RKO (cell line): ENCODE measurements at regions not wholly inside any gene's neighbourhood (a gene's known extent, or its start where the extent isn't known, plus 50 kb on each side); places are given as distances from the start of the nearest gene placed in this dataset.

Source experiments
- DNase-seq: peaks from one replicate; pipeline ENCODE4 v3.0.0-alpha.2; 2016; ENCODE audit warnings: low spot score

DNA sequence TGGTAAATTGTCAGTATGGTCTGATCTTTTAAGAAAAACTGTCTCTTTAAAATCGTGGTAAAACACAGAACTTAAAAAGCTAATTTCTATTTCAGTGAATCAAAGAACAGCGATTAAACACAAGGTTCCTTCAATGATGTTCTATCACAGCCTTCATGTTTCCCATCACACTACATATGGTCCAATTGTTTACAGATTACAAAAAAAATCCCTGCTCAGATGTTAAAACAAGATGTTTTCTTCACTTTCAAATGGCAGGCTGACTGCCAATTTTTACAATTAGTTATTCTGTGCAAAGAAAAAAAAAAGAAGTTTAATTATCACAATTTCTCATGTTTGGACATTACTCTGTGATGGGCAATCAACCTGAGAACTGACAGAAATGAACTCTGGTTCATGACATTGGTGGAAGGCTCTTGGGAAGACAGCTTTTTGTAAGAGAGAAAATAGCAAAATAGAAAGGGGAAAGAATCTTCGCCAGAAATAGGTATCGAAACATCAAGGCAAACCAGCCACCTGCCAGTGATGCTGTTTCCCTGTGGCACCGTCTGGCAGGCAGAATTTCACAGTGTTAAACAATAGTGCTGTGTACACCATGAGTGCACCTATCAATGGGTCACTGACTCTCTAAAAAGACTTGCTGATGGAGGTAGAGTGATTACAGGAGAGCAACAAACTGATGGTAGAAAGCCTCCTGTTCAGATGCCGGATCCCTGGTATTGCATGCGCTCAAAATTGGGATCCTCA is 1020.0 kb upstream of the ARRDC3 start:
- no peak for DNase-seq

DNA sequence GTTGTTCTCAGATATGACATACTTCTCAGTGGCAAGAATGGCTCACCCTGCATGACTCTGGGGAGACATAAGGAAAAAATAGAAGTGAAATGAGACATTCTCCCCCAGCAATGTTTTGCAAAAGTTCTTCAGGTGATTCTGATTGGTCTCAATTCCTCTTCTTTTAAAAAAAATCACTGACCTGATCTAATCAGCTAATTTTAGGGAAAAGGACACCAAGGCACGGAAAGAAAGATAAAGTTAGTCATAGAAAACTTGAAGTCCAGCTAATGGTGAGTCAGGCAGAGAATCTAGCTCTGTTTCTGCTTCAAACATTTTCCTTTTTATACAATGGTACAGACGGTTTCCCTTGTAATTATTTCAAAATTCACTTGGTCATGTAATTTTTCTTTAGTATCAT is 1018.9 kb upstream of the ARRDC3 start:
- DNase-seq = peak; percentile 27

DNA sequence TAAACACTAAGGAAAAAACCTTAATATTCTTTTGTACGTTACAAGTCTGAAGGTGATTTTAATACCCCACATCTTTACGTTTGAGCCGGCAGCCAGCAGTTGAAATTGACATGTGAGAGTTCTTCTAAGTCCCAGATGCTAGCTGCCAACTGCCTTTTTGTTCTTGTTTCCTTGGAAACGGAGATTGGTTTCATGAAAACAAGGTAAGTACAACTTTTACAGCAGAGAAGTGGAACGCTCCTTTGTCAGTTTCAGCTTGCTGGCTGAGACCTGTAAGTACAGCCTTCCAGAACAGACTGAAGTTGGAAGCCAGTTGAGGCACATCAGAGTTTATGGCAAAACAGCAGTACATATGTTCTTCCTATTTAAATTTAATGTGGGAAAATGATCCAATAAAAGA is 1018.4 kb upstream of the ARRDC3 start:
- DNase-seq = no peak

DNA sequence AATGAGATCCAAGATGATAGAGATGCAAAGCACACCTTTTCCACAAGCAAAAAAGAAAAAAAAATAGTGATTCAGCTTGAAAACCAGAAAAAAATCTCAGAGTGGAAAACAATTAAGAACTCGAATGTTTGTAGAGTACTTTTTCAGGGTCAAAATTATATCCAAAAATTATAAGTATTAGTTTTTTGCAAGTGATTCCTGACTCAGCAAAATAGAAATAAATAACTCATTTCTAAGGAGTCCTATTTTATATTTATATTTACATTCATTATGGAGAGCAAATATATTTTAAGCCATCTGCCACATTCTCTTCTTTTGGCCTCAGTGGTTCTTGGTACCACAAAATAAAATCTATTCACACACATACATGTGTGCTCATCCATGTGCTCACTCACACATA is 1011.8 kb upstream of the ARRDC3 start:
- no peak for DNase-seq

DNA sequence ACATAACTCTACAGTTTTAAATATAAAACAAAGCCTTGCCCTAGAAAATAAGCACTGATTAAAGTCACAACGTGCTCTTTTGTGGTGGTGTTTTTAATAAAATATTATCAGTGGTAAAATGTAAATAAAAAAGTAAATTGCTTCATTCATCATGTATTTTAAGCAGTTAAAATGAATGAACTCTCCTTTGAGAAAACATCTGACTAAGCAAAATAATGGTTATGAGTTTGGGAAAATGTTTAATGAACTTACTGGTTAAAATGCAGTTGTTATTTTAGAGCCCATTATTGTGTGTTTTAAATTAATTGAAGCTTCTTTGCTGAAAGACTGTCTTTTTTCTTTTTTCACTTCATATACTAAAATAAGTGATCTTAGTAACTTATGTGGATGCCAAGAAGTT is 1007.5 kb upstream of the ARRDC3 start:
- no peak for DNase-seq

DNA sequence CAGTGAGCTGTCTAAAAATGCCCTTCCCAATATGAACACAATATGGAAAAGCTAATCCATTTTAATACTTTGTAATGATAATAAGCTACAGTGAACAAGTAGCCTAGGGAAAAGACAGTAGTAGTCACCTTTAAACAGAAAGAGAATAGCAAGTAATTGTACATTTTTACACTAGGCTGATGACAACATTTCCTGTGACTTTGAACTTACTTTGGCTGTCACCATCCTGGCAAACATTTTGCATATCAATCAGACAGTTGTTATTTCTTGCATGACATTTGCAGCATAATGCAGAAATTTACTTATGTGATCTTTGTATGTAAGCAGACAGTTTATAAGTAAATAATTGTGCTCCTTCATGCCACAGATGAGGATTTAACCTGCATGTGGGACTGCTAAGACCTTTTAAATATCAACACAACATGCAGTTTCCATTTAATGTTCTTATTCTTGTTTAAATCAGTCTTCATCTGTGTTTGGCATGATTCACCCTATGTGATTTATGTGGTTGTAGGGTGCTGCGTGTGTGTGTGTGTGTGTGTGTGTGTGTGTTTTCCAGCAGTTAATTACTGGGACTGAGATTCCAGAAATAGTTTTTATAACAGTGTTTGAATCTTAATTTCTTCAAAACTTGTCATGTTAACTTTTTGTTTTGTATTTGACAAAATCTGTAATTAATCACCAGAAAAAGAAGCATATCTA is 997.1 kb upstream of the ARRDC3 start:
- no peak for DNase-seq

DNA sequence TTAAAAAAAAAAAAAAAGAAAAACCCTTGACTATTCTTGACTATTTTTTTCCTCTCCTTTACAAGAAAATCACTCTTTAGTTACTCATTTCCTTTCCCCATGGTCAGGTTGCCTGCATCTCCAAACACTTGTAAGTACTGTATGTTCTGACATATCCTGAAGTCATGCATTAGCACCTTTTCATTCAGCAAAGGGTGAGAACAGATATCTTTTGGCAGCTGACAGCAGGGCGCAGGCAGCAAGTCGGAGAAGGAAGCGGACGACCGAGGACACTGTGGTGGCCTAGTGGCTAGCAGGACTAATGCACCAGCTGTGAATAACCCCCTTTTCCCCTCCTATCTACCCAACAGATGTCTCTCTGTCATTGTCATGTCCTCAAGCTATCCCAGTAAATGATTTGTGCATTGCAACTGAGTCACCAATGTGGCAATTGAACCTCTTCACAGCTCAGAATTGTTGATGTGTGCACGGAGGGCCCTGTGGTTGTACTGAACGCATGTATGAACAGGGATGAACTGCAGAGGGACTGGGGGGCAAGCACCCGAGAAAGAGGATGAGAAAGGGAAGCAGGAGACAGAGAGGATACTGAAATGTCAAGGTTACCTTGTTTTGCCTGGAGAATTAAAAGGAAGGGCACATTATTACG is 996.0 kb upstream of the ARRDC3 start:
- no peak for DNase-seq

DNA sequence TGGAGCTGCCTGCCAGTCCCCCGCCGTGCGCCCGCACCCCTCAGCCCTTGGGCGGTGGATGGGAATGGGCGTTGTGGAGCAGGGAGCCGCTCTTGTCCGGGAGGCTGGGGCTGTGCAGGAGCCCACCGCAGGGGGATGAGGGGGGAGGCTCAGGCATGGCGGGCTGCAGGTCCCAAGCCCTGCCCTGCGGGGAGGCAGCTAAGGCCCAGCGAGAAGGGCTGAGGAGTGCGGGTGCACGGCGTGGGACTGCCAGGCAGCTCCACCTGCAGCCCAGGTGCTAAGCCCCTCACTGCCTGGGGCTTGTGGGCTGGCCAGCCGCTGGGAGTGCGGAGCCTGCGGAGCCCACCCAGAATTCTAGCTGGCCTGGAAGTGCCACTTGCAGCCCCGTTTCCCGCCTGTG is 991.7 kb upstream of the ARRDC3 start:
- no peak for DNase-seq

DNA sequence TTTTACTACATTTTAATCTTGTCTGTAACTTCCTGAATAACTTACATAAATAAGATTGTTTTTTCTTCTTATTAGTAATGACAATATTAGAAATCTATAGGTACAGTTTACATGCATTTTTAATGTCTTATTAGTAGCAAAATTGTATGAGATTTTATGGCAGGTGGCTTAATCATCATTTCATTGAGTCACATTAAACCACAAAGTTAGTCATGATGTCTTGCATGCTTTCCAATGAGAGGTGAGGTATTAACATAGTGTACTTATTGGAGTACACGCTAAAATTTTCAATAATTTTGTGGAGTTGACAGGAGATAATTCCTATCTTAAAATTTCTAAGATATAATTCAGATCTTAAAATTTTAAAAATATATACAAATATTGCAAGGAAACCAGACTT is 989.6 kb upstream of the ARRDC3 start:
- DNase-seq = peak; percentile 50

DNA sequence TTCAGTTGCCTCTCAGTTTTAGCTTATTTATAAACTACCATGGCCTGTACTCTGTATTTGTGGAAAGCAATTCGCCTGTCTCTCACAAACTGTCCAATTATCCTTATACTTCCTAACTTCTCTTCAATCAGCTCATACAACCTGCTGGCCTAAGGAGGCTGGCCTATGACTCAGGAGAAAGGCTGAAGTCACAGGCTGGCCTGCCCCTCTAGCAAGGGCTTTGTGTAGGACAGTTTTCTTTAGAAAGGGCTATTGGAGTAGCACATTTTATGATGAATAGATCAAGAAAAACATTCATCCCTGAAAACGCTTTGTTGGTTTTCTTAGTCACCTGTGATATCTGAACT is 988.7 kb upstream of the ARRDC3 start:
- DNase-seq = peak; percentile 5

DNA sequence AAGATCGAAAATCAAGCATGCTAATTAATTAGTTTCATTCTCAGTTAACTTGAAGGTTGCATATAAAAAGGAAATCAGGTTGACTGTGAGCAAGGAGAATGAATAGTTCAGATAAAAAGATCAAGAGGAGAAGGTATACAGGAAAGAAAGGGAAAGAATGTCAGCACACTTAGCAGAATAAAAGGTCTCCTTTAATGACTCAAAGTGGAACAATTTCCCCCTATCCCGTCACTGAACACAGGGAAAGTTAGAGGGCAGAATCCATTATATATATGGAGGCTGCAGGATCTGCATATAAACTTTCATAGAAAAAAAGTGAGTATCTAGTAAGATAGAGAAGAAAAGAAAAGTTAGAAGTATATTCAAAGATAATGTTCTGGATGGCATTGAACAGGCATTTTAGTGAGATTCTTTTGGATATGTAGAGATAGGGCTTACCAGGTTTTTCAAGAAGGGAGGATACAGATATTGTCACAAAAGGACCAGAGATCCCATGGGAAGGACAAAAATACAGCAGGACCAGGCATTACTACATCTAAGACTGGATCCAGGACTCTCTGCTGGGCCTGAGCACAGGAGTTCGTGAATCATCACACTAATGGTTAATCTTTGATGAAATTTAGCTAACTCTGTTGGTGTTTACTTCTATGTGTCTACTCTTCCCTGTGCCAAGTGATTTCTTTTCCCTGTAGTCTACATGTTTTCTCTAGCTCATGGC is 988.2 kb upstream of the ARRDC3 start:
- no peak for DNase-seq

DNA sequence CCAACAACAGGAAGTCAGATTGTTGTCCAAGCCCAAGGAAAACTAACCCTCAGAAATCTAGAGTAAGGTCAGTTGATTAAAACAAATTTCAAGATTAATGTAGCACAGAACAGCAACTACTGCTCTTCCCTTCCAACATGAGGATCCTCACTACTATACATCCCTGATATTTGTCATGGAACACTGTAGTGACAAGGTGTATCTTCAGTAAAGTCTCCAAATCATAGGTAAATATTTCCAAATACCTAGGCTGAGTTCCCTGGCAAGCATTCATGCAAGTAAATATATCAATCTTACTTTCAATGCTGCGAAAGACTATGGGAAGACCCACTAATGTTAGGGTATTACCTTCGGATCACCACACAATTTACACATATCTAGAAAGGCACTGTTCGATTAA is 986.9 kb upstream of the ARRDC3 start:
- no peak for DNase-seq

DNA sequence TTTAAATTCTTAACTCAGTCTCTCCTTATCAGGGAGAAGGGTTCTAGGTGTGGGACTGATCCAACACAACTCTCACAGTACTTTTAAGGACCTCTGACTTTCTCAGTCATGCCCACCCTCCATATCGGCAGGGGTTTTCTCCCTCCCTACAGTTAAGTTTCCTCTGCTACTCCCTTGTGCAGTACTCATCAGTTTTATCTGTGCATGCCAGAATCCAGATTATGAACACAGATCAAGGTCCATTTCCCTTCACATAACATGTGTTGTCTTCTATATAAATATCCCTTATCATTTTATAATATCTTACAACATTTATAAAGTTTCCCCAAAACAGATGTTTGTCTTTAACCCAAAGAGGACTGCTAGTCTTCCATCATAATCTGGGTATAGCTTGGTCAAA is 986.5 kb upstream of the ARRDC3 start:
- no peak for DNase-seq

DNA sequence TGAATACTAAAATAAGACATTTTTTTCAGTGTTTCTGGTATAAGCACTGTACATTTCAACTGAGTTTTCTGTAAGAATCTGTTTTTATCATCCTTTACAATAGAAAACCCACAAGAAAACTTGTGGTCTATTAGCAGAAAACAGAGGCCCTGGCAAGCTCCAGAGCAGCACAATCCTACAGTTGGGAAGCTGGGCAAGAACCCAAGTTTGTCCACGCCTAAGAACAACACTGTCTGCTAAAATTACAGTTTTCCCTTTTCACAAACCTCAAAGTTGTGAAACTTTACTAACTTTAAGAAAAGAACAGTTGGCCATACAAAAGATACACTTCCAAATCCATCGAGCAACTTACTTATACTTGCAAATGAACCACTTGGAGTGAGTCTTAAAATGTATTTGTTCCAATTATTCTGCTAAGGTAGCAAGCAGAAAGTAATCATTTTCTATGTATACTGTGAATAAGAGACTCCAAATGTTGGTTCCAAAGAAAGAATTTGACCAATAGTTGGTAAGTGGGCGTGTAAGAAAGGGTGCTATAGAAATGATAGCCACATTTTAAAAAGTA is 982.0 kb upstream of the ARRDC3 start:
- no peak for DNase-seq

DNA sequence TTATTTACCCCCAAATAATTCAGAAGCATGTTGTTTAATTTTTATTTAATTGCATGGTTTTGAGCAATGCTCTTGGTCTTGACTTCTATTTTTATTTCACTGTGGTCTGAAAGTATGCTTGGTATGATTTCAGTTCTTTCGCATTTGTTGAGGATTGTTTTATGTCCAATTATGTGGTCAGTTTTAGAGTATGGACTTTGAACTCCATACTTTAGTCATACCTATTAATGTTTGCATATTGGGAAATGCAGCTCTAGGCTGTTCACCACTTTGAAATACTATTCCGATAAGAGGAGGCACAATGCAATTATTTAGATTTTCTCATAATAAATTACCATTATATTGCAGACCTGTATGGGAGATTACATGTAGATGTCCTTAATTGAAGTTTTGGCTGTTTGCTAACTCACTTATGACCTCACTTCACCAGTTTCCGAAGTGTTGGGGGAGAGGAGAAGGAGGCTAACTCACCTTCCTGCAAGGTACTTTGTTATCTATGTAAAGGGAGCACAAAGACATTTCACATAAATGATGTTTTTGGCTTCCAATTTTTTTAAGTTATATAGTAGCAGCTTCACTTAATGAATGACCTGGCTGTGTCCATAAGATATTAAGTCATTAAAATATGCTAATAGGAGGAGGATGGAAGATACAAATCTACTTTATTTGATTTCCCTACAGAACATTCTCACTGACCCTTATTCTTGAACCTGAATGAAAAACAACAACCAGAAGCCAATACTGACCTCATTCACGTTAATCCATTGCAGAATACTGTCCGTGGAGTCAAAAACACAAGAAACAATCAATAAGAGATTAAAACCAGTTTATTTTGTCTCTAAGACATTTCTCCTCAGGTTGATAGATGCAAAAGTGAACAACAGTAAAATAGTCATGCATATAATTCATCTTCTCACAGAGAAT is 970.3 kb upstream of the ARRDC3 start:
- no peak for DNase-seq

DNA sequence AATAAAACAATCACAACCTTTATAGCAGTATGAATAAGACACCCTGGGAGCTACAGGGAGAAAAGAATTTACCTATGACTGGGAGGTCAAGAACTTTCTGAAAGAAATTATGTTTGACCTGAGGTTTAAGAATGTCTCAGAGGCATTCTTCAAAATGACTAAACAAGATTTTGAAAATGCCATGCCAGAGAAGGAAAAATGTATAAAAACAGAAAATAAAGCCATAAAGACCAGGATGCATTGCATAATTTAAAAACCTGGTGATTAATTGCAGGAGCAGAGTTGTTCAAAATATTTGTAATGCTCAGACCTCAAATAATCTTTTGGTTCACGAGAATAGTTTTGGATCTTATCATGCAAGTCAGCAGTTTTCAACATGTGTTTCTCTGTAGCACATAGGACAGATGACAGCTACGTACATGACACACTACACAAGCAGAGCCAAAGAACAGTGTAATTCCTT is 954.7 kb upstream of the ARRDC3 start:
- DNase-seq = no peak

DNA sequence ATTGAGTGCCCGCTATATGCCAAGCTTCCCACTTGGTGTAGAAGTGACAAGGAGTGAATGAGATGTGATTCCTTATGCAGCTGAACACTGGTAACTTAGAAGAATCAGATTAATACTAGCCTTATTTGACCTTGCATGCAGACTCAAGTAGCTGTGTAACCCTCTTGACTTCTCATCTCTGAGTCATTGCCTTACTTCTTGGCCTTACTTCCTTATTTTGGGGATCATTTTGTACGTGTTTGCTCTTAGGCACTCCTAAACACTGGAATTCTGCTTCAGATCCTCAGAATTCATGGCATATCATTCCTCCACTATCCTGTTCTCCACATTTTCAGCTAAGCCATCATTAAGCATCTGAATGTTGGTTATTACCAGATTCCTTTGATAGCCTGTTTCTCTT is 948.9 kb upstream of the ARRDC3 start:
- peak; percentile 61 for DNase-seq

DNA sequence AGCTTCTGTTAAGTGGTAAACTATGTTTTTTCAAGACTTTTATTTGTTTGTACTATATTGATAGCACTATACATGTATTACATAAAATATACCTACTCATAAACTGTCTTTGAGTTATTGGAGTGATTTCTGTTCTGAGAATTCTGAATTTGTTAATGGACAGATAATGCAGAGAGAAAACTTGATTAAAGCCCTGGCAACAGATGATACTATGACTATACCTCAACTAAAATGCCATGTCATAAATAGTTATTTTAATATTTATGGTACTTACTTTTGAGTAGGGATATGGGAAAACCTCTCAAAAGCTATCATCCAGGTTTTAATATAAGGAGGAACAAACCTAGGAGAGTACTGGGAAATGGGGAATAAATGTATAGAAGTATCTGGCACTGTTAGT is 947.2 kb upstream of the ARRDC3 start:
- no peak for DNase-seq

DNA sequence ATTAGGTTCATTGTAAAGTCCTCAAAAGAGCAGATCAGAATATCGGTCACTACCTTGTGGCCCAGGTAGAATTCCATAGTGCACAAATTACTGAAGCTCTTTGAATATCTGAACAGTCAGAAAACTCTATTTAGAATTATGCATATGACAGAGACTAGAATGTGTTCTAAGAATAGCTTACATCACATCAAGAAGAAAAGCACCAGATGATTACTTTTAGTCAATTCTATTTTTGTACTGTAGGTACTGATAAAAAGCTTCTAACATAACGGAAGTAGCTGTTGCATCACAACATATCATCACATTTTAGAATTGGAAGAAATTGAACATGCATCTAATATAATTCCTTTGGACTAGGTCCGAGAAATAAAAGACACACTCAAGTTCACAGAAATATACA is 946.6 kb upstream of the ARRDC3 start:
- no peak for DNase-seq

DNA sequence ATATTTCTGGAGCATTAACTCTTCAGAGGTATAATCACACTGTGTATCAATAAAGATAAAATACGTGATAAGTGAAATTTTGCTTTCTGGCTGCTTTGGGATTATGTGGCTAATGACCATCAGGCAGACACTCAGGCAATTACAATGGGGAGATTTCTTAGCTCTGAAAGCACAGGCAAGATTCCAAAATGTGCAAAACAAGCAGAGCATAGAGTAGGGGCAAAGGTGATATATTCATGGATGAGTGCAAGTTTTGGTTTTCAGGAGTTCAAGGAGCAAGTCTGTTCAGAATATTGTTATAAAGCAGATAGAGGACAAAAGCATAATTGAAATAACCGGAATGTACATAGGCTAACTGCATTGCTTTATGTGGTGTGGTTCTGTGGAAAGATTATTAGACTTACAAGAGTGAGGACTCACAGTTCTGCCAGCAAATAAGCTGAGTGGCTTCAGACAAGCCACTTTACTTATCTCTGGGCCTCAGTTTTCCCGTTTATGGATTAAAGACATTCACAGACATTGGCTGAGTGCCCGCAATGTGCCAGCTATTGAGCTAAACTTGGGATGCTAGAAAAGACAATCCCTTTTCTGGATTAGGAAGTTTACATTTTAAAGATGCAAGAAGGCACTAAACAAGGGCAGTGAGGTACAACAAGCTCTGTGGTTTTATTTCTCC is 945.6 kb upstream of the ARRDC3 start:
- no peak for DNase-seq

DNA sequence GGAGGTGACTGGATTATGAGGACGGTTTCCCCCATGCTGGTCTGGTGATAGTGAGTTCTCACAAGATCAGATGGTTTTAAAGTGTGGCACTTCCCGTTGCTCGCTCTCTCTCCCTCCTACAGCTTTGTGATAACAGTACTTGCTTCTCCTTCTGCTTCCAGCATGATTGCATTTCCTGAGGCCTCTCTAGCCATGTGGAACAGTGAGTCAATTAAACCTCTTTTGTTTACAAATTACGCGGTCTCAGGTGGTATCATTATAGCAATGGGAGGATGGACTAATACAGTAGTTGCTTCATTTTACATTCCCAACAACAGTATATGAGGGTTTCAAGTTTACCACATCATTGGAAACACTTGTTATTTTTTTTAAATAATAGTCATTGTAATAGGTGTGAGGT is 937.3 kb upstream of the ARRDC3 start:
- no peak for DNase-seq
